AG10803 (cell line): ENCODE measurements at regions not wholly inside any gene's neighbourhood (a gene's known extent, or its start where the extent isn't known, plus 50 kb on each side); places are given as distances from the start of the nearest gene placed in this dataset.

Source experiments
- DNase-seq: peaks from one replicate; pipeline ENCODE4 v3.0.0; 2010; ENCODE audit warnings: low read depth
- H3K4me3 ChIP-seq: 2 replicates; pipeline ENCODE4 v1.5.1; 2011; ENCODE audit warnings: mild to moderate bottlenecking, low read length, control low read depth
- TF ChIP-seq, protein P1 (sequence below): conservative IDR thresholded peaks from 2 replicates; pipeline ENCODE4 v1.5.1; 2011; ENCODE audit warnings: mild to moderate bottlenecking, low read length, control low read depth, inconsistent platforms

DNA sequence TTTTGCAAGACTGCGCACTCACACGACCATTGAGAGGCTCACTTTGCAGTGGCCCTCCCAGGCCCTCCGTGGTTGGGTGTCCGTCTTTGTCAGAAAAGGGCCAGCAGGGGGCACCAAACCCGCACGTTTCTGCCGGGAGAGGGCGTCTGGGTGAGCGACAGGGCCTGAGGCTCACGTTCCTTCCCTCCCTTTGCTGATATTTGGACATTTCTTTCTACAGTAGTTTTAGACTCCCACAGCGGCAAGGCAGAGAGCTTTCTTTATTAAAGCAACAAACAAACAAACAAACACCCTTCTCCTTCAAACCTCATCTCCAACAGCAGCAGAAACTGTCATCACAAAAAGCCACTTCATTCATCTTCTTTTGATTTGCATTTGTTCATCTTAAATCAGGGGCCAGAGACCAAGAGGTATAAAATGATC lies 79.2 kb upstream of the WDR26 start:
- DNase-seq: peak; percentile 69

DNA sequence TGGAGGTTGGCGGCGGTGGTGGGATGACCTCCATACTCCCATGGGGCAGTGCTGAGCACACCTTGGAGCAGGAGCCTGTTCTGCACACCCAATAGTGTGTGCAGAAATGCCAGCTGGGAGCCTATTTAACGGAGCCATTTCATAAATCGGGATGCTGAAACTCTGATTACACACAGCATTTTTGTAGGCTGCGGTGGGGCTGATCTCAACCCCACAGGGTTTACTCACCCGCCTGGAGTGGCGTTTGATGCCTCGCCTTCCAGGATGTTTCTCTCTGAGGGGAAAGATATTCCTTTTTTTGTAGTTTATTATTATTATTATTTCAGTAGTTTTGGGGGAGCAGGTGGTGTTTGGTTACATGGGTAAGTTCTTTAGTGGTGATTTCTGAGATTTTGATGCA lies 82.6 kb upstream of the WDR26 start:
- DNase-seq: no peak
- H3K4me3 ChIP-seq: no peak overlapping the region
- TF ChIP-seq, protein P1, sequence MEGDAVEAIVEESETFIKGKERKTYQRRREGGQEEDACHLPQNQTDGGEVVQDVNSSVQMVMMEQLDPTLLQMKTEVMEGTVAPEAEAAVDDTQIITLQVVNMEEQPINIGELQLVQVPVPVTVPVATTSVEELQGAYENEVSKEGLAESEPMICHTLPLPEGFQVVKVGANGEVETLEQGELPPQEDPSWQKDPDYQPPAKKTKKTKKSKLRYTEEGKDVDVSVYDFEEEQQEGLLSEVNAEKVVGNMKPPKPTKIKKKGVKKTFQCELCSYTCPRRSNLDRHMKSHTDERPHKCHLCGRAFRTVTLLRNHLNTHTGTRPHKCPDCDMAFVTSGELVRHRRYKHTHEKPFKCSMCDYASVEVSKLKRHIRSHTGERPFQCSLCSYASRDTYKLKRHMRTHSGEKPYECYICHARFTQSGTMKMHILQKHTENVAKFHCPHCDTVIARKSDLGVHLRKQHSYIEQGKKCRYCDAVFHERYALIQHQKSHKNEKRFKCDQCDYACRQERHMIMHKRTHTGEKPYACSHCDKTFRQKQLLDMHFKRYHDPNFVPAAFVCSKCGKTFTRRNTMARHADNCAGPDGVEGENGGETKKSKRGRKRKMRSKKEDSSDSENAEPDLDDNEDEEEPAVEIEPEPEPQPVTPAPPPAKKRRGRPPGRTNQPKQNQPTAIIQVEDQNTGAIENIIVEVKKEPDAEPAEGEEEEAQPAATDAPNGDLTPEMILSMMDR: no peak

More for the DNA sequence above, 79.2 kb upstream of the WDR26 start:
- H3K4me3 ChIP-seq: no peak overlapping the region
- TF ChIP-seq, protein P1: peak; percentile 95

DNA sequence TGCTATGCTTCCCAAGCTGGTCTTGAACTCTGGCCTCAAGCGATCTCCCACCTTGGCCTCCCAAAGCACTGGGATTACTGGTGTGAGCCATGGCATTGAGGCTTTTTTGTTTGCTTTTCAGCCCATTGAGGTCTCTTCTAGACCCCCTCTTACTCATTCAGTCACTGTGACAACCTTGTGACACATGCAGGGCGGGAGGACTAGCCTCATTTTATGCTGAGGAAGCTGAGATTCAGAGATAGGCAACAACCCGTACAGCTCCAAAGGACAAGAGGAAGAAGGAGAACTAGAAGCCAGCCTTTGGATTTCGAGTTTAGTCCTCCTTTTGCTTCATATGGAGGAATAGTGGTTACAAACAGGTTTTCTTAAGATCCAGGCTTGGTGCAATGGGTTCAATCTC lies 83.9 kb upstream of the WDR26 start:
- H3K4me3 ChIP-seq: no peak overlapping the region
- no peak for DNase-seq
- TF ChIP-seq, protein P1: no peak

DNA sequence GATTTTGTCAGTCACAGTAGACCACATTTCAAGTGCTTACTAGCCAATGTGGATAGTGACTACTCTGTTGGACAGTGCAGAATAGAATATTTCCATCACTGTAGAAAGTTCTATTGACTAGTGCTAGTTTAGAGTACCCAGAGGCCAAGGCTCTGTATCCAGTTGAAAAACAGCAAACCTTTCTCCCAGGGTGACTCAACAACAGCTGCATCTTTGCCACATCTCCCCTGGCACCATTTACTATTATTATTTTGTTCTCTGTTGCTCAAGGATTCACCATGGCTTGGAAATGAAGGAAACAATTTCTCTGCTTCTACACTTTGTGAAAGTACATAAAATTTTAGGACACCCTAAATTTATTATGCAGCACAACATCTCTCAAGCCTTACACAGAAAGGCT lies 85.3 kb upstream of the WDR26 start:
- no peak overlapping the region for H3K4me3 ChIP-seq
- DNase-seq: peak; percentile 31
- TF ChIP-seq, protein P1: no peak

DNA sequence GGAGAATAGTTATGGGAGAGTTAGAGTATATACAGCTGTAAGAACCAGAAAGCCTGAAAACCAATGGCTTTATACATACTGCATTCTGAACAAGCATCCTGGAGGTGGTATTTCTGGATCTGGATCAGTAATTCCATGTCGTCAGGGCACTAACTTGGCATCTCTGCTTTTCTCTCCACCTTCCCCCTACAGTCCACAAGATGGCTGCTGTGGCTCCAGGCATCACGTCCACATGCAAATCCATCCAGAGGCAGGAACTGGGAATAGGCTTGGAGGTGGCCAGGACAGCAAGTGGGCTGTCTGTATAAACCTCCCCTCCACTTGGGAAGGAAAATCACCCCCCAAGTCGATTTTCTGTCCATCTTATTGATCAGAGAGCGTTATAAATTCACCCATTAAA lies 86.2 kb upstream of the WDR26 start:
- TF ChIP-seq, protein P1: no peak
- no peak overlapping the region for H3K4me3 ChIP-seq

DNA sequence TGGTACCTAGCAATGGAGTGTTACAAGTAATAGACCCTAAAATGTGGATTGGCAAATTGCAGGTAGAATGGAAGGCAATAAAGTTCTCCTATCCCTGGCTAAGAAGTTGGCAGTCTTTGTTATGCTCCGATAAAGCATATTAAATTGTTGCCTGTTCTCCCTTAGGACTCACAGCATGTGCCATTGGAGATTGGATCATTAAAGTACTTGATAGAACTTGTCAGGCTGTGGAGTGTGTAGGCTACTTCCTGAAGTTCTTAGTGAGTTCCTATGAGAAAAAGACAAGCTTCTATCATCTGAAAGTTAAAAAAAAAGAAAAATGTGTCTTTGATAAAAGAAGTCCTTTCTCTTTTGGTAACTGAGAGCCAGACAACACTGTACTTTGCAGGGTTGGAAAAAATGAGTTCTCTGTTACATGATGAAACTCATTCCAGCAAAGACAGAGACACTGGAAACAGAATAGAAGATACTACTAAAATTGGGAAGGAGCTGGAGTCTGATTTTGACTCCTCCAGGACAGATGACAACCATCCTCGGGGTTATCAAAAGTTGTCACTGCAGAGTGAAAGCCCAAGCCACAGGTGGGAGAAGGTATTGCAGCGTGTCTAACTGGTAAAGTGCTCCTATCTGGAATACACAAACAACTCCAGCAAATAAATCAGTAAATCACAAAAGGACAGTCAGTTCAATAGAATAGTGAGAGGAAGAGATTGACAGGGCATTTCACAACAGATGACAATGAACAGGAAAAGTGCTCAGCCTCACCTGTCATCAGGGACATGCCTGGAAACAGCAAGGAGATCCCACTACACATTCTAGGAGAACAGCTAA lies 87.5 kb upstream of the WDR26 start:
- no peak overlapping the region for H3K4me3 ChIP-seq
- TF ChIP-seq, protein P1: 0 out of 2 replicates have a peak, but pooled peaks have one; percentile 6
- DNase-seq: no peak

More for the DNA sequence above, 86.2 kb upstream of the WDR26 start:
- DNase-seq: no peak

DNA sequence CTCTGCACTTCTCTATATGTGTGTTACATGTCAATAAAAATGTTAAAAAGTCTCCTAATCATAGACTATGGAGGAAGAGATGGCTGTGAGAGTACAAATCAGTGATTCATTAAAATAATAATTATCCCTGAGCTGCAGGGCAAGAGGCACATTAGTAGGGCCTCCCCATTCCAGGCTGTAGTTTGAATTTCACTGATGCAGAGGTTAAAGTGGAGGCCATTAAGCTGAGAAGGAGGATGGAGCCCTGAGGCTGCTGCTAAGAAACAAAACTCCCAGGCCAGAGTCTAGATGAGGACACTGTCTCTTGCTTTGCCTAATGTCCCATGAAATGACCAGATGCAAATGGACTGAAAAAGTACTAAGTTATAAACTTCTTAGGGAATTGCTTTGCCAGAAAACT lies 89.1 kb upstream of the WDR26 start:
- no peak for DNase-seq
- TF ChIP-seq, protein P1: no peak
- no peak overlapping the region for H3K4me3 ChIP-seq
